Liver (tissue), 8 donors: ENCODE measurements at regions not wholly inside any gene's neighbourhood (a gene's known extent, or its start where the extent isn't known, plus 50 kb on each side); places are given as distances from the start of the nearest gene placed in this dataset.

Experiments
- DNase-seq: peaks from one replicate; pipeline ENCODE4 v3.0.0-alpha.2; 2017; ENCODE audit warnings: low spot score
- H3K27ac ChIP-seq, 2 donors: one replicate each; pipeline ENCODE4 v1.7.0; 2013; ENCODE audit warnings: inconsistent platforms in 2 of 2, low read length in 2 of 2, control low read depth in 1 of 2, low read depth in 1 of 2, mild to moderate bottlenecking in 1 of 2
- H3K27me3 ChIP-seq, 4 donors: one replicate each; pipeline versions ENCODE4 v1.6.1 to v1.7.0; 2013; ENCODE audit warnings: low read length in 3 of 4, inconsistent platforms in 1 of 4, mild to moderate bottlenecking in 1 of 4, moderate library complexity in 1 of 4; ENCODE audit not compliant: control insufficient read depth in 4 of 4, insufficient read depth in 4 of 4
- H3K36me3 ChIP-seq, 4 donors: one replicate each; pipeline versions ENCODE4 v1.6.1 to v1.7.0; 2013; ENCODE audit warnings: low read length in 3 of 4, mild to moderate bottlenecking in 3 of 4, low read depth in 1 of 4, moderate library complexity in 1 of 4; ENCODE audit not compliant: control insufficient read depth in 4 of 4, insufficient read depth in 3 of 4
- H3K4me1 ChIP-seq, 4 donors: one replicate each; pipeline versions ENCODE4 v1.6.1 to v1.7.0; 2013; ENCODE audit warnings: low read length in 3 of 4, mild to moderate bottlenecking in 3 of 4, moderate library complexity in 1 of 4; ENCODE audit not compliant: control insufficient read depth in 4 of 4, insufficient read depth in 4 of 4
- H3K4me3 ChIP-seq, 3 donors: one replicate each; pipeline versions ENCODE4 v1.6.1 to v1.7.0; 2013; ENCODE audit warnings: low read length in 3 of 3, control low read depth in 1 of 3, low read depth in 1 of 3, mild to moderate bottlenecking in 1 of 3
- H3K9ac ChIP-seq, 2 donors: one replicate each; pipeline ENCODE4 v1.7.0; 2013; ENCODE audit warnings: low read length in 2 of 2, mild to moderate bottlenecking in 2 of 2, moderate library complexity in 2 of 2, control low read depth in 1 of 2, low read depth in 1 of 2
- H3K9me3 ChIP-seq, 4 donors: one replicate each; pipeline versions ENCODE4 v1.6.1 to v1.7.0; 2013; ENCODE audit warnings: low read length in 3 of 4; ENCODE audit not compliant: control insufficient read depth in 4 of 4
- EGR1 ChIP-seq, 2 donors: IDR thresholded peaks; 2 replicates each; pipeline ENCODE4 v1.6.1; 2016 to 2018; ENCODE audit warnings: antibody characterized with exemption in 2 of 2, low read depth in 2 of 2
- FOXA1 ChIP-seq: IDR thresholded peaks from 2 replicates; pipeline ENCODE4 v1.6.1; 2016; ENCODE audit warnings: antibody characterized with exemption
- FOXA2 ChIP-seq: IDR thresholded peaks from 2 replicates; pipeline ENCODE4 v1.6.1; 2016; ENCODE audit warnings: antibody characterized with exemption
- GABPA ChIP-seq, 2 donors: IDR thresholded peaks in 1 of 2; conservative IDR thresholded peaks in 1 of 2; 2 replicates each; pipeline ENCODE4 v1.6.1; 2016; ENCODE audit warnings: antibody characterized with exemption in 2 of 2, mild to moderate bottlenecking in 1 of 2, moderate library complexity in 1 of 2
- HNF4A ChIP-seq, 2 donors: conservative IDR thresholded peaks; 2 replicates each; pipeline ENCODE4 v1.6.1; 2016; ENCODE audit warnings: antibody characterized with exemption in 2 of 2, mild to moderate bottlenecking in 2 of 2
- HNF4G ChIP-seq: IDR thresholded peaks from 2 replicates; pipeline ENCODE4 v1.6.1; 2016; ENCODE audit warnings: antibody characterized with exemption
- JUND ChIP-seq, 2 donors: IDR thresholded peaks; 2 replicates each; pipeline ENCODE4 v1.6.1; 2016; ENCODE audit warnings: antibody characterized with exemption in 2 of 2
- NR2F2 ChIP-seq: IDR thresholded peaks from 2 replicates; pipeline ENCODE4 v1.6.1; 2016; ENCODE audit warnings: antibody characterized with exemption
- RAD21 ChIP-seq, 2 donors: IDR thresholded peaks; 2 replicates each; pipeline ENCODE4 v1.6.1; 2016; ENCODE audit warnings: antibody characterized with exemption in 2 of 2, mild to moderate bottlenecking in 2 of 2
- RXRA ChIP-seq, 2 donors: IDR thresholded peaks; 2 replicates each; pipeline ENCODE4 v1.6.1; 2017 to 2018; ENCODE audit warnings: antibody characterized with exemption in 2 of 2, mild to moderate bottlenecking in 1 of 2
- SP1 ChIP-seq: IDR thresholded peaks from 2 replicates; pipeline ENCODE4 v1.6.1; 2018; ENCODE audit warnings: antibody characterized with exemption, mild to moderate bottlenecking
- TAF1 ChIP-seq: conservative IDR thresholded peaks from 2 replicates; pipeline ENCODE4 v1.6.1; 2016; ENCODE audit warnings: antibody characterized with exemption, mild to moderate bottlenecking
- YY1 ChIP-seq: IDR thresholded peaks from 2 replicates; pipeline ENCODE4 v1.6.1; 2016; ENCODE audit warnings: antibody characterized with exemption, mild to moderate bottlenecking
- WGBS: extraction: QIAGEN DNeasy Blood & Tissue Kit; methylation state at CpG from one replicate; pipeline ENCODE4 v1.1.7; 2013; 5-methylcytosine and 5-hydroxymethylcytosine counted together
- TF ChIP-seq, protein P1 (sequence below): IDR thresholded peaks from 2 replicates; pipeline ENCODE4 v1.6.1; 2016; ENCODE audit warnings: antibody characterized with exemption
- TF ChIP-seq, protein P2 (sequence below): fragments of 150-350 bp; IDR thresholded peaks from 2 replicates; pipeline ENCODE4 v1.5.1; 2017; ENCODE audit warnings: improper control_type of control experiment, low read depth, low read length; ENCODE audit not compliant: missing input control
- TF ChIP-seq, protein P3 (sequence below): IDR thresholded peaks from 2 replicates; pipeline ENCODE4 v1.6.1; 2016; ENCODE audit warnings: antibody characterized with exemption
- TF ChIP-seq, protein P4 (sequence below): IDR thresholded peaks from 2 replicates; pipeline ENCODE4 v1.6.1; 2016; ENCODE audit warnings: antibody characterized with exemption
- TF ChIP-seq, protein P5 (sequence below): IDR thresholded peaks from 2 replicates; pipeline ENCODE4 v1.6.1; 2016; ENCODE audit warnings: antibody characterized with exemption, mild to moderate bottlenecking
- donor health status: healthy.
- donor health status: healthy.
- donor health status: healthy.
- donor health status: healthy.
- donor health status: healthy.

DNA sequence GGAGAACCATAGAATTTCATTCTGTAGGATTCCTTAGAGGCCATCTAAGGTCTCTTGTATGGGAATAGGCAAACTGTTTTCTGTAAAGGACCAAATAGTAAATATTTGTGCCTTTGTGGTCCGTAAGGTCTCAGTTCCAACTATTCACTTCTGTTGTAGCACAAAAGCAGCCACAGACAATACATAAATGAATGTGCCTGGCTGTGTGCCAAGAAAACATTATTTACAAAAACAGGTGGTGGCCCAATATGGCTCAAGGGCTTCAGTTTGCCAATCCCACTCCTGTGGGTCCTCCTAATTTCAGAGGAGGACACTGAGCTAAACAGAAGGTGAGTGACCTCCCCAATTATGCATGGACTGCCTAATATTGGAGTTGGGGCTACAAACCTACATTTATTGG is 67.6 kb upstream of the EDEM3 start:
- Histone ChIP-seq H3K27ac (no peak overlapping the region), H3K36me3 (no peaks in the 10 kb centered on the region), H3K9me3 (no peaks in the 10 kb centered on the region), H3K9ac (no peak overlapping the region), H3K27me3 (no peaks in the 10 kb centered on the region), H3K4me3 (no peak overlapping the region), H3K4me1 (no peaks in the 10 kb centered on the region)
- 96% methylated on average over 1 of the region's 1 CpG for WGBS
- DNase-seq = no peak
- no peak for TF ChIP-seq TAF1
- no peak for TF ChIP-seq FOXA1
- TF ChIP-seq RAD21 (IDR thresholded peaks at IDR 0.05) = no peak
- no peak for TF ChIP-seq EGR1 (IDR thresholded peaks at IDR 0.05; ENCODE audit: low read depth in 2 of 2)
- TF ChIP-seq RXRA (IDR thresholded peaks at IDR 0.05) = no peak
- no peak for TF ChIP-seq YY1
- TF ChIP-seq, protein P1, sequence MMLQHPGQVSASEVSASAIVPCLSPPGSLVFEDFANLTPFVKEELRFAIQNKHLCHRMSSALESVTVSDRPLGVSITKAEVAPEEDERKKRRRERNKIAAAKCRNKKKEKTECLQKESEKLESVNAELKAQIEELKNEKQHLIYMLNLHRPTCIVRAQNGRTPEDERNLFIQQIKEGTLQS = no peak
- TF ChIP-seq, protein P2, sequence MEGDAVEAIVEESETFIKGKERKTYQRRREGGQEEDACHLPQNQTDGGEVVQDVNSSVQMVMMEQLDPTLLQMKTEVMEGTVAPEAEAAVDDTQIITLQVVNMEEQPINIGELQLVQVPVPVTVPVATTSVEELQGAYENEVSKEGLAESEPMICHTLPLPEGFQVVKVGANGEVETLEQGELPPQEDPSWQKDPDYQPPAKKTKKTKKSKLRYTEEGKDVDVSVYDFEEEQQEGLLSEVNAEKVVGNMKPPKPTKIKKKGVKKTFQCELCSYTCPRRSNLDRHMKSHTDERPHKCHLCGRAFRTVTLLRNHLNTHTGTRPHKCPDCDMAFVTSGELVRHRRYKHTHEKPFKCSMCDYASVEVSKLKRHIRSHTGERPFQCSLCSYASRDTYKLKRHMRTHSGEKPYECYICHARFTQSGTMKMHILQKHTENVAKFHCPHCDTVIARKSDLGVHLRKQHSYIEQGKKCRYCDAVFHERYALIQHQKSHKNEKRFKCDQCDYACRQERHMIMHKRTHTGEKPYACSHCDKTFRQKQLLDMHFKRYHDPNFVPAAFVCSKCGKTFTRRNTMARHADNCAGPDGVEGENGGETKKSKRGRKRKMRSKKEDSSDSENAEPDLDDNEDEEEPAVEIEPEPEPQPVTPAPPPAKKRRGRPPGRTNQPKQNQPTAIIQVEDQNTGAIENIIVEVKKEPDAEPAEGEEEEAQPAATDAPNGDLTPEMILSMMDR = no peak
- TF ChIP-seq, protein P3, sequence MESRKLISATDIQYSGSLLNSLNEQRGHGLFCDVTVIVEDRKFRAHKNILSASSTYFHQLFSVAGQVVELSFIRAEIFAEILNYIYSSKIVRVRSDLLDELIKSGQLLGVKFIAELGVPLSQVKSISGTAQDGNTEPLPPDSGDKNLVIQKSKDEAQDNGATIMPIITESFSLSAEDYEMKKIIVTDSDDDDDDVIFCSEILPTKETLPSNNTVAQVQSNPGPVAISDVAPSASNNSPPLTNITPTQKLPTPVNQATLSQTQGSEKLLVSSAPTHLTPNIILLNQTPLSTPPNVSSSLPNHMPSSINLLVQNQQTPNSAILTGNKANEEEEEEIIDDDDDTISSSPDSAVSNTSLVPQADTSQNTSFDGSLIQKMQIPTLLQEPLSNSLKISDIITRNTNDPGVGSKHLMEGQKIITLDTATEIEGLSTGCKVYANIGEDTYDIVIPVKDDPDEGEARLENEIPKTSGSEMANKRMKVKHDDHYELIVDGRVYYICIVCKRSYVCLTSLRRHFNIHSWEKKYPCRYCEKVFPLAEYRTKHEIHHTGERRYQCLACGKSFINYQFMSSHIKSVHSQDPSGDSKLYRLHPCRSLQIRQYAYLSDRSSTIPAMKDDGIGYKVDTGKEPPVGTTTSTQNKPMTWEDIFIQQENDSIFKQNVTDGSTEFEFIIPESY = no peak
- no peak for TF ChIP-seq HNF4A (conservative IDR thresholded peaks at IDR 0.05)
- TF ChIP-seq SP1 = no peak
- no peak for TF ChIP-seq FOXA2
- TF ChIP-seq GABPA (IDR thresholded peaks at IDR 0.05 in 1 of 2, conservative IDR thresholded peaks at IDR 0.05 in 1 of 2) = no peak
- TF ChIP-seq, protein P4, sequence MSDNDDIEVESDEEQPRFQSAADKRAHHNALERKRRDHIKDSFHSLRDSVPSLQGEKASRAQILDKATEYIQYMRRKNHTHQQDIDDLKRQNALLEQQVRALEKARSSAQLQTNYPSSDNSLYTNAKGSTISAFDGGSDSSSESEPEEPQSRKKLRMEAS = no peak
- TF ChIP-seq, protein P5, sequence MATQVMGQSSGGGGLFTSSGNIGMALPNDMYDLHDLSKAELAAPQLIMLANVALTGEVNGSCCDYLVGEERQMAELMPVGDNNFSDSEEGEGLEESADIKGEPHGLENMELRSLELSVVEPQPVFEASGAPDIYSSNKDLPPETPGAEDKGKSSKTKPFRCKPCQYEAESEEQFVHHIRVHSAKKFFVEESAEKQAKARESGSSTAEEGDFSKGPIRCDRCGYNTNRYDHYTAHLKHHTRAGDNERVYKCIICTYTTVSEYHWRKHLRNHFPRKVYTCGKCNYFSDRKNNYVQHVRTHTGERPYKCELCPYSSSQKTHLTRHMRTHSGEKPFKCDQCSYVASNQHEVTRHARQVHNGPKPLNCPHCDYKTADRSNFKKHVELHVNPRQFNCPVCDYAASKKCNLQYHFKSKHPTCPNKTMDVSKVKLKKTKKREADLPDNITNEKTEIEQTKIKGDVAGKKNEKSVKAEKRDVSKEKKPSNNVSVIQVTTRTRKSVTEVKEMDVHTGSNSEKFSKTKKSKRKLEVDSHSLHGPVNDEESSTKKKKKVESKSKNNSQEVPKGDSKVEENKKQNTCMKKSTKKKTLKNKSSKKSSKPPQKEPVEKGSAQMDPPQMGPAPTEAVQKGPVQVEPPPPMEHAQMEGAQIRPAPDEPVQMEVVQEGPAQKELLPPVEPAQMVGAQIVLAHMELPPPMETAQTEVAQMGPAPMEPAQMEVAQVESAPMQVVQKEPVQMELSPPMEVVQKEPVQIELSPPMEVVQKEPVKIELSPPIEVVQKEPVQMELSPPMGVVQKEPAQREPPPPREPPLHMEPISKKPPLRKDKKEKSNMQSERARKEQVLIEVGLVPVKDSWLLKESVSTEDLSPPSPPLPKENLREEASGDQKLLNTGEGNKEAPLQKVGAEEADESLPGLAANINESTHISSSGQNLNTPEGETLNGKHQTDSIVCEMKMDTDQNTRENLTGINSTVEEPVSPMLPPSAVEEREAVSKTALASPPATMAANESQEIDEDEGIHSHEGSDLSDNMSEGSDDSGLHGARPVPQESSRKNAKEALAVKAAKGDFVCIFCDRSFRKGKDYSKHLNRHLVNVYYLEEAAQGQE = no peak
- no peak for TF ChIP-seq NR2F2
- TF ChIP-seq HNF4G = no peak
- TF ChIP-seq JUND (IDR thresholded peaks at IDR 0.05) = no peak
